ENCODE measurements at regions not wholly inside any gene's neighbourhood (a gene's known extent, or its start where the extent isn't known, plus 50 kb on each side); places are given as distances from the start of the nearest gene placed in this dataset.

- peak; percentile 23 for DNase-seq (ENCODE audit: low read depth)
Measured at GRCh38 chr2:235170016-235170415, 218.2 kb downstream of the SH3BP4 start.

DNA sequence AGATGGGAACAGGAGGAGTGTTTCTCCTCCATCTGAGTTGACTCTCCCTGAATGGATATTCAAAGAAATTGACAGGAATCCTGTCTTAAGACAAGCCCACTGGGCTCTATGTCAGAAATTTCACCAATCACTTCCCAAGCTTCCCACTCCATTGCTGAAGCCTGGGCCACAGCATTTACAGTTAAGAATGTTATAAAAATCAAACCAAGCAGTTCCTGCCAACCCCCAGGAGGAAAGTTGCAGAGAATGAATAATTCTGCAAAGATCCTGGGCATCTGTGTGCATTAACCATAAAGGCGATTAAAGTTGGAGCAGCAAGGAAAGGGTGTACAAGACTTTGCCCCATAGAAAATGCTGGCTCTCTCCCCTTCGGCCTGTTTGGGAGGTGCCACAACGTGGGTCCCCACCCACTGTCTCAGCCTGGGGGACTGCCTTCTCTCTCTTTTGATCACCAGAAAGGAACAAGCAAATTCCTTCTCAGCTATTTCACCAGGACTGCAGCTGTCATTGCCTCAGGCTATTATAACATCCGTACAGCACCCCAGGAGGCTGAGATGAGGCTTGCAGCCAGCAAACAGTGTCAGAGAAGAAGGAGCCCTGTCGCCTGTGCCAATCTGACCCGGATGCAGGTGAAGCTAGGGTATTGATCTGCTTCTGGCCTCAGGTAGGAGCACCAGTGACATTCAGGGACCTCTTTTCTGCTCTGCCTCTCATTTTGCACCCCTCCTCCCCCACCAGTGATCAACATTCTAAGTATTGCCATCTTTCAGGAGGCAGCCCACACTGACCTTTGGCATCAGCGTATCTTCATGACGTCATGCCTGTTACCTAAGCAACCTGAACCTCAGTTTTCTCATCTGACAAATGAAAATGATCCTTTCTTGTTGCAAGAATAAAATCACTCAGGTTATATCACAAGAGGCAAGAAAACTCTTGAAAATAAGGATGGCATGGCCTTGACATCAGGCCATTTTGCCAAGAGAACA lies 219.0 kb downstream of the SH3BP4 start:
- DNase-seq (ENCODE audit: low read depth), result peak; percentile 64

DNA sequence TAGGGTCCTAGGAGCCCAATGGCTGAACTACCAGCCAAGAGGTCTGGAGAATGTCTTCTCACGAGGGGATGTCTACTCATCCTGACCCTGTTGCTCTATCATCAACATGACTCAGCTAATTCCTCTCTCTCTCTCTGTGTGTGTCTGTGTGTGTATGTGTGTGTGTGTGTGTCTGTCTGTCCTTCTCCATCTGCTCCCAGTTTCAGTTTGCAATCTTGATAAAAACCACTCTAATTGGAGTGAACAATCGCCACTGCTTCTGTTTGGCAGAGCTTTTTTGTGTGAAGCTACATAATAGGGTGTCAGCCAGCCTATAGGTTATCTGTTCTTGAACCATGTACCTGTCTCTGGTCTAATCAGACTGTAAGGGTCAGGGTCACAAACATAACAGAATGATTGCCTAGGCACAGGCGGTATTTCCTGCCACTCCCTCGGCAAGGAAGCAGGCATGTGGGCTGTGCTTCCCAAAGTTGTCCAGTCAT lies 219.8 kb downstream of the SH3BP4 start:
- DNase-seq (ENCODE audit: low read depth), result peak; percentile 94

DNA sequence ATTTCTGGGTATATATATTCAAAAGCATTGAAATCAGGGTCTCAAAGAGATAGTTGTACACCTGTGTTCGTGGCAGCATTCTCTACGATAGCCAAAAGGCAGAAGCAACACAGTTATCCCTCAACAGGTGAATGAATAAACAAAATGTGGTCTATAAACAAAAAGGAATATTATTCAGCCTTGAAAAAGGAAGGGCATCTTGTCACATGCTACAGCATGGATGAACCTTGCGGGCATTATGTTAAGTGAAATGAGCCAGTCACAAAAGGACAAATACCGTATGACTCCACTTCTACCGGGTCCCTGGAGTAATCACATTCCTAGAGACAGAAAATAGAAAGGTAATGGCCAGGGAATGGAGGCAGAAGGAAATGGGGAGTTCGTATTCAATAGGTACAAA lies 228.8 kb downstream of the SH3BP4 start:
- no peak for DNase-seq (ENCODE audit: low read depth)

- DNase-seq (ENCODE audit: low read depth), result no peak
Measured at GRCh38 chr2:235183786-235184185, 232.0 kb downstream of the SH3BP4 start.

- no peak for DNase-seq (ENCODE audit: low read depth)
Measured at GRCh38 chr2:235187806-235188205, 236.0 kb downstream of the SH3BP4 start.

DNA sequence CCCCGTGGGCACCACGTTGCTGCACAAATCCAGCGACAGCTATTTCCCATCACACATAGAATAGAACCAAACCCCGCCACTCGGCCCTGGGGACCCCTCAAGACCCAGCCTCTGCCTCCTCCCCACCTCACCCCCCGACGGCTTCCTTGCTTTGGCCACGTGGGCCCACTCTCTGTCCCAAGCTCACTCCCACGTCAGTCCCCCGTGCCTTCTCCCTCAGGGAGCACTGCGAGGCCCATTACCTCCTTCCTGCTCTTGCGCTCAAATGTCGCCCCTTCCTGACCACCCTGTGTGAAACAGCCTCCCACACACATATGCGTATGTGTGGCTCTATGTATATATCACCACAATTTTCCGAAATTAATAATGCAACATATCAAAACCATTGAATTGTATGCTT lies 239.7 kb downstream of the SH3BP4 start:
- DNase-seq (ENCODE audit: low read depth), result no peak

GRCh38 chr2:235191978-235192377 lies 240.2 kb downstream of the SH3BP4 start:
- DNase-seq (ENCODE audit: low read depth), result no peak

- DNase-seq (ENCODE audit: low read depth), result no peak
Measured at GRCh38 chr2:235194351-235194750, 242.5 kb downstream of the SH3BP4 start.

DNA sequence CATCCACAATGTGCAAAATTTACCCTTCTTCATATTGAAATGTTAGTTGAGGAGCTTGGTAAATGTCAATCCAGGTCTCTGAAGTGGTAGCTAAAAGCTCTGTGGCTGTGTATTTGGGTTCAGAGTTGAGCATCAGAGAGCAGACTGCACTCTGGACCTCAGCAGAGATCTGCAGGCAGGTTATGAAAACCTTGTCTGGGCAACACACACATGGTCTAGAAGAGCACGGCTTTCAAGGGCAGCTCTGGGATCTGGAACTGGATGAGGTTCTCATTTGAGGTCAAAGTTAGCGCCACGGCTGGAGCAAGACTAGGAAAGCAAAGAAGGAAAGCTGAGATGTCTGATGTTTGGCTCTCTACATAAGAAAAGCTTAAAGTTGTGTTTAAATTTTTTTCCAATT lies 243.0 kb downstream of the SH3BP4 start:
- no peak for DNase-seq (ENCODE audit: low read depth)

DNA sequence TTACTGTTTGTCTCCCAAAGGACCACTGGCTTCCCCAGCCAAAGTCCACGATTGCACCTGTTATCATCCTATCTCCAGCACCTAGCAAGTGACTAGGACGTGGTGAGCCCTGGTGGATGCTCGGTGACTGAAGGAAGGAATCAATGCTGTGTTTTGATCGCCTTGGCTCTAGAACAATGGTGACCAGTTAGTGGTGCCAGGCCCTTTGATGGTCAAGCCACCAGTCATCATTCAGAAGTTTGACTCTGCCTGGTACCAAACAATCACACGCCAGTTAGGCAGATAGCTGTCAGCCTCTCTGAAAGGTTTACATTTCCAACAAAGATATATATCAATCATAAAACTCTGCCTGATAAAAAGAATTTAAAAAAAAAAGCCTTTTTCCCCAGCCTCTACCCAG lies 244.1 kb downstream of the SH3BP4 start:
- DNase-seq (ENCODE audit: low read depth), result no peak

DNA sequence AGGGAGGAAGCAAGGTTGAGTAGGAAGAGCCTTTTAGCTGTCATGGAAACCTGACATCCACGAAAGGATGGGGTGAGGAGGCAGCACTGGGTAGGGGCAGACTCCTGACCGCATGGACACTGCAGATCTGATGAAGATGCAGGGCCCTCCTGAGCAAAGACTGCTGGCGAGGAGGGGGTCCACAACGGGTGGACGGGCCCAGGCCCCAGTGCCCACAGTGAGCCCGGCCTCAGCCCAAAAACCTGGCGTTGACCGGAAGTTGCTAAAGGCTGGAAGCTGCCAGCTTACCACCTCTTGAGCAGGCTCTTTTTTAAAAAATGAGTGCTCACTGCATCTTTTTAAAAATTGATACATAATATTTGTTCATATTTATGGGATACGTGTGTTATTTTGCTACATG lies 247.3 kb downstream of the SH3BP4 start:
- DNase-seq (ENCODE audit: low read depth), result no peak

DNA sequence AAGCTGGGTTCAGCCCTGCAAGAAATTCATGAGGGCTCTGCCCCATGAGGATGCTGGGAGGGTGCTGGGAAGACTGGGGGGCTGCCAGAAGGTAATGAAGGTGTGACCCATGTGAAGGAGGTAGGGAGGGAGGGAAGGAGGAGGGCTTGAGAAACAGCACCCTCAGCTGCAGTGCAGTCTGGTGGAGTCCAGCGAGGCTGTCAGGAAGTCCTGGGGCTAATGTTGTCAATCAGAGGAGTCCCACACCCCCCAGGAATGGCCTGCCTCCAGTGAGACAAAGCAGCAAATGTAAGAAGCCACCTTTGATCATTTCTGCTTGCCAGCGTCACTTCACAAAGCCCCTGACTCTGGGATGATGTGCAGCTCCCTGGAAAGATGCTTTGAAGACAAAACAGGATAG lies 248.4 kb downstream of the SH3BP4 start:
- no peak for DNase-seq (ENCODE audit: low read depth)

DNA sequence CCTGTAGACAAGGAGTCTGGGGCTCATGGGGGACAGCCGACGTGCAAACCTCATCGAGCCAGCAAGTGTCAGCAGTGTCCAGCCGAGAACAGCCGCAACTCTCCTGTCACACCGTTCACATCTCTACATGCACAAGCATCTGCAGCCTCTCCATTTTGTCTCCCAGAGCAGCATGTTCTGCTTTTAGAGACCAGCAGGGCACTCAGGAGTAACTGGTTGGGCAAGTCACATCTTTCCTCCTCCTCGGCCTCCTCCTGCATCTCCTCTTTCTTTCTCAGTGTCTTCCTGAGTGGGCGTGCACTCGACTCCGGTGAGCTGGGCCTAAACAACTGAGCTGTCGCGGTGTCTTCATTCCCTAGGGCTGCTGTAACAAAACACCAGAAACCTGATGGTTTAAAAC lies 249.9 kb downstream of the SH3BP4 start:
- no peak for DNase-seq (ENCODE audit: low read depth)

DNA sequence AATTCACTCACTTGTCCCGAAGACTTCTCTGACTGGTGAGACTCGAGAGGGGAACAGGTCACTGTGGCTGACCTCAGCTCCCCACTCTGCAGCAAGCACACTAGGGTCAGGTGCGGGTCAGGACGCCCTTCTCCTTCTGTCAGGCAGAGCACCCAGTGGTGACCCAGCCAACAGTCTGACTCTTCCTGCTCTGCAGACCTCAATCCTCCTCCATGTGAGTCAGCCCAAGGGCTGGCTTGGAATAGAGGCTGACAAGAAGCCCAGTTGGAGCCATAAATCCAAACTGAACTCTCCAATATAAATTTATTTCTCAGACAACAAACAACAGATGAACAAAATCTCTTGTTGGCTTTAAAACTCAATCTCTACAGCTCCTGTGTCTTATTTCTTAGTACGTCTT lies 253.1 kb downstream of the SH3BP4 start:
- DNase-seq (ENCODE audit: low read depth), result peak; percentile 4

- no peak for DNase-seq (ENCODE audit: low read depth)
Measured at GRCh38 chr2:235206399-235206798, 254.6 kb downstream of the SH3BP4 start.

DNA sequence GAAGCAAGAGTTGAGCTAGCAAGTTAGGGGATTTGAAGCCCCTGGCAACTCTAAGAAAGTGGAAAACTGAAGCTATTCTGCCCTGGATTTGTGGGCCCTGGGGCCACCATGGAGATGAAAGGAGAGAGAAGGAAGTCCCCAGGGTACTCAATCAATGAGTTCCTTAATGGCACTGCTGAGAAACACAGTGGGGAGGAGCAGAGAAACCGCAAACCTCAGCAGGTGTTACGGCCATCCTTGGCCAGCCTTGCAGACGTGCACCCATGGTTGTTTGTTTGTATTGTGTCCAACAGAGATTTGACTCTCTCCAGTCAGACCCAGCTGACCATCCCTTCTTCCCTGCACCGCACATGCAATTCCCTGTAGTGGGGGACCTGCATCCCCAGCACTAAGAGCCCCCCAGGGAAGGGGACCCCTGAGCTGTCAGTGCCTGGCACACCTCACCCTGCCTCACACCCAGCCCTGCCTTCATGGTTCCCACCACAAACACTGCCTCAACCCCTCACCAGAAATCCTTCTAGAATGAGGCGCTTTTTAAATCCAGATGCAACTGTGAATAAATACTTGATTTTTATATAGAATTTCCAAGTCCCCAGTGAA lies 255.3 kb downstream of the SH3BP4 start:
- DNase-seq (ENCODE audit: low read depth), result no peak

GRCh38 chr2:235211056-235211455 lies 259.2 kb downstream of the SH3BP4 start:
- DNase-seq (ENCODE audit: low read depth), result no peak

- no peak for DNase-seq (ENCODE audit: low read depth)
Measured at GRCh38 chr2:235212501-235213158, 260.8 kb downstream of the SH3BP4 start.

GRCh38 chr2:235215248-235215647 lies 263.4 kb downstream of the SH3BP4 start:
- DNase-seq (ENCODE audit: low read depth), result no peak

- DNase-seq (ENCODE audit: low read depth), result peak; percentile 3
Measured at GRCh38 chr2:235216901-235217300, 265.1 kb downstream of the SH3BP4 start.

DNA sequence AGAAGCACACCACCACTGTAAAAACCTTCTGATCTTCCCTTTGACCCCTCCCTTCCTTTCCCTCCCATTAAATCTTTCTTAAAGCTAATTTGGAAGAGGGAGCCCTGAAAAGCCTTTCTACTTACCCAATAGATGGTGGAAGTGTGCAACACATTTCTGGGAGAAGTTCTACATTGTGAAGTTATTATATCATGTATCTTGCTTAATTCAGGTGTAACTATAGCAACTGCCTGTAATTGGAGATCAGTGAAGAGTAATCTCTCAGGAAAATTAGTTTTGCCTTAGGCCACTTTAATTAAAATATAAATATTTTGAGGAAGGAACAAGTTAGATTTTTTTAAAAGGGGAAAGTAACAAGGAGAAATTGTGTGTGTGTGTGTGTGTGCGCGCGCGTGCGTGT lies 266.0 kb downstream of the SH3BP4 start:
- peak; percentile 9 for DNase-seq (ENCODE audit: low read depth)

GRCh38 chr2:235218486-235218907 lies 266.7 kb downstream of the SH3BP4 start:
- DNase-seq (ENCODE audit: low read depth), result no peak
